Cardiac muscle cell (in vitro differentiated cells and primary cell): ENCODE measurements at regions not wholly inside any gene's neighbourhood (a gene's known extent, or its start where the extent isn't known, plus 50 kb on each side); places are given as distances from the start of the nearest gene placed in this dataset.

Source experiments
- DNase-seq, 2 donors: peaks; one replicate each; pipeline versions ENCODE4 v3.0.0 to v3.0.0-alpha.2; 2010 to 2017; ENCODE audit warnings: low read depth in 1 of 2, low spot score in 1 of 2
- H3K27ac ChIP-seq: fragments of 200-600 bp; sonication (generic); 2 replicates; pipeline ENCODE4 v1.5.1; 2016
- H3K27me3 ChIP-seq: fragments of 200-600 bp; sonication (generic); 2 replicates; pipeline ENCODE4 v1.6.0; 2016; ENCODE audit warnings: control low read depth
- H3K36me3 ChIP-seq: fragments of 200-600 bp; sonication (generic); 2 replicates; pipeline ENCODE4 v1.5.1; 2016; ENCODE audit warnings: control low read depth
- H3K4me1 ChIP-seq: fragments of 200-600 bp; sonication (generic); 2 replicates; pipeline ENCODE4 v1.8.1; 2017; ENCODE audit warnings: low read depth, mild to moderate bottlenecking, mixed run types
- H3K4me3 ChIP-seq: fragments of 200-600 bp; sonication (generic); 2 replicates; pipeline ENCODE4 v1.5.1; 2016; ENCODE audit warnings: mild to moderate bottlenecking
- H3K9me3 ChIP-seq: fragments of 200-600 bp; sonication (generic); 2 replicates; pipeline ENCODE4 v1.5.1; 2017; ENCODE audit warnings: low read depth, mild to moderate bottlenecking, control low read depth
- CTCF ChIP-seq: IDR thresholded peaks from 2 replicates; pipeline ENCODE4 v1.5.1; 2012; ENCODE audit warnings: low read depth, mild to moderate bottlenecking, low read length

- no peaks in the 10 kb centered on the region for H3K27me3 ChIP-seq
- no peaks in the 10 kb centered on the region for H3K36me3 ChIP-seq
- no peaks in the 10 kb centered on the region for H3K4me1 ChIP-seq
- no peak for DNase-seq
- TF ChIP-seq CTCF, result no peak
- H3K9me3 ChIP-seq, result no peaks in the 10 kb centered on the region
- no peak overlapping the region for H3K4me3 ChIP-seq
- no peak overlapping the region for H3K27ac ChIP-seq
Observed at GRCh38 chr11:129503646-129504045, 128.0 kb downstream of the BARX2 start.

- Histone ChIP-seq H3K4me1 (no peaks in the 10 kb centered on the region), H3K9me3 (no peaks in the 10 kb centered on the region), H3K27me3 (no peaks in the 10 kb centered on the region), H3K27ac (no peak overlapping the region), H3K36me3 (no peaks in the 10 kb centered on the region), H3K4me3 (no peak overlapping the region)
- no peak for TF ChIP-seq CTCF
- no peak for DNase-seq
Observed at GRCh38 chr11:129505266-129505665, 129.6 kb downstream of the BARX2 start.

GRCh38 chr11:129508163-129508562 is 132.5 kb downstream of the BARX2 start:
- TF ChIP-seq CTCF, result no peak
- Histone ChIP-seq H3K27me3 (no peaks in the 10 kb centered on the region), H3K4me3 (no peak overlapping the region), H3K27ac (no peak overlapping the region), H3K36me3 (no peaks in the 10 kb centered on the region), H3K4me1 (no peaks in the 10 kb centered on the region), H3K9me3 (no peaks in the 10 kb centered on the region)
- no peak for DNase-seq

- Histone ChIP-seq H3K36me3 (no peaks in the 10 kb centered on the region), H3K4me3 (no peak overlapping the region), H3K9me3 (no peaks in the 10 kb centered on the region), H3K4me1 (no peaks in the 10 kb centered on the region), H3K27ac (no peak overlapping the region), H3K27me3 (no peaks in the 10 kb centered on the region)
- no peak for TF ChIP-seq CTCF
- DNase-seq, result no peak
Observed at GRCh38 chr11:129528296-129528695, 152.6 kb downstream of the BARX2 start.

- Histone ChIP-seq H3K4me3 (no peak overlapping the region), H3K27me3 (no peaks in the 10 kb centered on the region), H3K4me1 (no peaks in the 10 kb centered on the region), H3K9me3 (no peaks in the 10 kb centered on the region), H3K36me3 (no peaks in the 10 kb centered on the region), H3K27ac (no peak overlapping the region)
- no peak for TF ChIP-seq CTCF
- no peak for DNase-seq
Observed at GRCh38 chr11:129530154-129530895, 154.7 kb downstream of the BARX2 start.
